ENCODE measurements at regions not wholly inside any gene's neighbourhood (a gene's known extent, or its start where the extent isn't known, plus 50 kb on each side); places are given as distances from the start of the nearest gene placed in this dataset.
A peak's percentile ranks its signal among the peaks of the same experiment; 100 is the strongest.
"Not testable (repeated sequence)": the region's sequence is repeated elsewhere in the genome, so short reads cannot be mapped to it uniquely, and the experiment has no call there.

DNA sequence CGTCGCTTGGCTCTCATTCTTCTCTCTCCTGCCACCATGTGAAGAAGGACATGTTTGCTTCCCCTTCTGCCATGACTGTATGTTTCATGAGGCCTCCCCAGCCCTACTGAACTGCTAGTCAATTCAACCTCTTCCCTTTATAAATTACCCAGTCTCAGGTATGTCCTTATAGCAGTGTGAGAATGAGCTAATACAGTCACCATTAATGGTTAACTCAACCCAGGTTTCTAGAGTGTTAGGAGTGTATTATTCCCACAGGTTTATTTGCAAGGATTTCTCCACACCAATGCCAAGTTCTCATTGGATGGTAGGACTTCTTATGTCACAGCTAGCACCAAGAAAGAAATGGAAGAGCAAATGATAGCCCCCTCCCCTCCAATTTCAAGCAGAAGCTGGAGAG is 71.9 kb downstream of the DYNAP start:
- no peak for DNase-seq

DNA sequence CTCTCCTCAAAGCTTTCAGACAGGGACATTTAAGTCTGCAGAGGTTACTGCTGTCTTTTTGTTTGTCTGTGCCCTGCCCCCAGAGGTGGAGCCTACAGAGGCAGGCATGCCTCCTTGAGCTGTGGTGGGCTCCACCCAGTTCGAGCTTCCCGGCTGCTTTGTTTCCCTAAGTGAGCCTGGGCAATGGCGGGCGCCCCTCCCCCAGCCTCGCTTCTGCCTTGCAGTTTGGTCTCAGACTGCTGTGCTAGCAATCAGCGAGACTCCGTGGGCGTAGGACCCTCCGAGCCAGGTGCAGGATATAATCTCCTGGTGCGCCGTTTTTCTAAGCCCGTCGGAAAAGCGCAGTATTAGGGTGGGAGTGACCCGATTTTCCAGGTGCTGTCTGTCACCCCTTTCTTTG is 78.7 kb downstream of the DYNAP start:
- not testable (repeated sequence) for DNase-seq

- DNase-seq: peak; percentile 65
These were observed 80.3 kb downstream of the DYNAP start for GRCh38 chr18:54671291-54671881.

- no peak for DNase-seq
These were observed 81.1 kb downstream of the DYNAP start for GRCh38 chr18:54672109-54672508.

GRCh38 chr18:54672846-54673475 is 81.9 kb downstream of the DYNAP start:
- DNase-seq: no peak

DNA sequence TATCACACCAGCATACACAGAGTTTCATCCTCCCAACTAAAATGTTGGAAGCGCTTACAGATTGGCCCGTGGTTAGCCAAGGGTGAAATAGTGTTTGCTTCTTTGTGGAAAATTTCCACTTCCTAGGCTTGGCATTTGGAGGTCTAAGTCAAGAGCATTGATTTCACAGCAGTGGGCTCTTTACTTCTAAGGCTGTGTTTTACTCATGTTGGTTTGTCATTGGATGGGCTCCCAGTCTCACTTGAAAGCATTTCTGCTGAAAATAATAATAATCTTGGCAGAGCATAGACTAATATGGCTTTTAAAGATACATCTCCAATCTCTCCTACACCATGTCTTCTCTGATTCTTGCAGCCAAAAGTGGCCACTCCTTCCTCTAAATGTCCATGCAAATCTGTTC is 82.9 kb downstream of the DYNAP start:
- no peak for DNase-seq

- no peak for DNase-seq
These were observed 84.0 kb downstream of the DYNAP start for GRCh38 chr18:54675076-54675475.

GRCh38 chr18:54679318-54680149 is 88.5 kb downstream of the DYNAP start:
- DNase-seq: peak; percentile 63

GRCh38 chr18:54684784-54685183 is 93.7 kb downstream of the DYNAP start:
- DNase-seq: no peak

DNA sequence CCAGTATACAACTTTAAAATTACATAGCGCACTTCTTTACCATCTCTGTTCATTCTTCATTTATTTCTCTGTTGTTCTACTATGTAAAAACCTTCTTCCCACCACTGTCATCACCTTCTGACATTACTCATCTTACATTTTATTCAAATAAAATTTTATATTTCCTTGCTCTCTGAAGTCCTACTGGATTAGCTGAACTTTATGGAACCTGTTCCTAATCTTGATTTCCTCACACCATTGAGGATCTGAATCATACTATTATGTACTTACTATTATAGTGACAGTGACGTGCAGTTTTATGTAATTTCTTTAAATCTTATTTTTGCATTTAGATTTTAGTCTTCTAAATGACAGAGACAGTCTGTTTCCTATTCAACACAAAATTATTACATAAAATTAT is 98.3 kb downstream of the DYNAP start:
- DNase-seq: no peak

GRCh38 chr18:54690198-54690597 is 99.2 kb downstream of the DYNAP start:
- DNase-seq: no peak

- DNase-seq: no peak
These were observed 101.4 kb downstream of the DYNAP start for GRCh38 chr18:54692463-54692862.

GRCh38 chr18:54696616-54697293 is 105.7 kb downstream of the DYNAP start:
- DNase-seq: peak; percentile 25

DNA sequence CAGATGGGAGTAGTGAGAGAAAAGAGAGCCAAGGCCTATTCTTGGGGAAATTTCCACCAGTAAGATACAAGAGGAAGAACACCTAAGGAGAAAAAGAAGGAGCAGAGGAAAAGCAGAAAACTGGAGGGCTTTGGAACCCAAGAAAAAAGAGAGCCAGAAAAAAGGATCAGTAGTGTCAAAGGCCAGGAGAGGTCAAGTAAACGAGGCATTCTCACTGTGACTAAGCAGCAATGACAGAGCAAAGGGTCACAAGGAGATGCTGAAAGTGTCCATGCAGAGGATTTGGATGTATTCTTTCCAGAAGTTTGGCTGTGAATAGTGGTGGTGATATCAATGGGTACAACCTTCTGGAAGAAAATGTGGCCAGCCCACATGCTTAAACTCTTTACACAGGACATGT is 109.5 kb downstream of the DYNAP start:
- no peak for DNase-seq

- no peak for DNase-seq
These were observed 111.6 kb downstream of the DYNAP start for GRCh38 chr18:54702686-54703085.

GRCh38 chr18:54710074-54710899 is 118.0 kb upstream of the RAB27B start:
- DNase-seq: peak; percentile 2

DNA sequence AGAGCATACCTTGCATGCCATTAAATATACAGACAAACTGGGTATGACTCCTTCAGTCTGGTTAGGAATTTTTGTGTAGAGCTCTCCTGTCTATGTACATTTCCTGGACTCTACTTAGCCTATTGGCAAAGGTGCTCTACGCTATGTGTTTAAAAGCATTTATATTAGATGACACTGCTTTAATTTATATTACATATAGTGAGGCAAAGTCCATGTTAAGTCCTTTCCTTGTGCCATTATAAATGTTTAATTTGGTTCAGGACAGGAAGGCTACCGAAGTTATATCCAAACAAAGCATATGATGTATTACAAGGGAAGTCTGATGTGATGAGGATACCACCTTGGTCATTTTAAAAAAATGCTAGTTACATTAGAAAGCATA is 117.4 kb upstream of the RAB27B start:
- no peak for DNase-seq

DNA sequence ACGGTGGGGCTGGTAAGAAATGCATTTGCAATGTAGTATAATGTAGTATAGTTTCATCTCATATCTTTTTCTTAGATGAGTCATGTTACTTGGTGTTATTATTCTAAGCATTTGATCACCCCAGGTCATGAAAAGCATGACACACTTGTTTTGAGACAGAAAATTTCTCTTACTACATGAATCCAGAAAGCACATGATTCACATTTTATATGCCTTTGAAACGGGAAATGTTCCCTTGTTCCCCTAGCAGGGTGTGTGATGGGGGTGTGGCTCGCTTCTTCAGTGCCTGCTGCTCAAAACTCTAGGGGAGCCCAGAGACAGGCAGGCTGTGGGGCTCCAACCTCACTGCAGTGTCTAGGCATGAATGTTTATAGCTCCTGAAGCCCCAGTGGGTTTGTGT is 116.0 kb upstream of the RAB27B start:
- DNase-seq: no peak

GRCh38 chr18:54712758-54713157 is 115.5 kb upstream of the RAB27B start:
- no peak for DNase-seq

DNA sequence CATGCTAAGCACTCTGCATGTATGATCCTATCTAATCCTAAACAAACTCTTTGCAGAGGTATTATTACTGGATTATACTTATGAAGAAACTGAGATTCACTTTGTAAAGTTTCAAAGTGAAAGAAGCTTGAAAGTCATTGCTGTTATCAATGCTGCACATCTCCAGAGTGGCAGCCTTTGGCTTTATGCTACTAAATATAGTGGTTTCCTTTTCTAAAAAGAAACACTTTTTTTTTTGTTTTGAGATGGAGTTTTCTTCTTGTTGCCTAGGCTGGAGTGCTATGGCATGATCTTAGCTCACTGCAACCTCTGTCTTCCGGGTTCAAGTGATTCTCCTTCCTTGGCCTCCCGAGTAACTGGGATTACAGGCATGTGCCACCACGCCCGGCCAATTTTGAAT is 114.9 kb upstream of the RAB27B start:
- no peak for DNase-seq

GRCh38 chr18:54714851-54715250 is 113.4 kb upstream of the RAB27B start:
- no peak for DNase-seq

GRCh38 chr18:54716586-54716985 is 111.7 kb upstream of the RAB27B start:
- no peak for DNase-seq

Measured in NCI-H510A treated with DMSO at 0.1 percent for 48 hours (cell line).